A549 (cell line): ENCODE measurements at regions not wholly inside any gene's neighbourhood (a gene's known extent, or its start where the extent isn't known, plus 50 kb on each side); places are given as distances from the start of the nearest gene placed in this dataset.
A peak's percentile ranks its signal among the peaks of the same experiment; 100 is the strongest.

Experiments used
- ATAC-seq, 2 experiments: fragments of 200-7000 bp in 1 of 2; fragments of >200 bp in 1 of 2; cut with Nextera tagmentation in 1 of 2; cut with Tn5 transposase in 1 of 2; 3 replicates each; pipeline versions ENCODE4 v1.8.0 to v1.9.1; 2018 to 2020; ENCODE audit warnings: mild to moderate bottlenecking in 1 of 2, moderate library complexity in 1 of 2
- CTCF ChIA-PET: fragments of 300-600 bp; sonication (Branson Sonifier 250); formaldehyde crosslinking; extraction: SDS; loops from one replicate; lab custom pipeline; 2021; ENCODE audit warnings: antibody characterized with exemption, inconsistent platforms; lab: Yijun Ruan, JAX
- POLR2A ChIA-PET: fragments of 350-600 bp; formaldehyde crosslinking; extraction: SDS; loops from one replicate; lab custom pipeline; 2021; ENCODE audit warnings: antibody characterized with exemption, inconsistent platforms; lab: Yijun Ruan, JAX
- DNase-seq, 2 experiments: peaks; one replicate each; pipeline versions ENCODE4 v3.0.0 to v3.0.0-alpha.2; 2011 to 2016; ENCODE audit warnings: low read depth in 1 of 2, low spot score in 1 of 2
- FAIRE-seq: peaks from 2 replicates; lab custom pipeline; 2011; peaks lifted over from hg19 to GRCh38; lab: Jason Lieb, UNC
- H3K27ac ChIP-seq, 2 experiments: fragments of >200 bp; sonication (Bioruptor Twin); formaldehyde crosslinking; 3 replicates each; pipeline ENCODE4 v1.5.1; 2016 to 2017
- H3K4me1 ChIP-seq: fragments of >200 bp; sonication (Bioruptor Twin); formaldehyde crosslinking; 3 replicates; pipeline ENCODE4 v1.6.1; 2016
- H3K4me2 ChIP-seq: fragments of >200 bp; sonication (Bioruptor Twin); formaldehyde crosslinking; 3 replicates; pipeline ENCODE4 v1.6.1; 2016
- H3K4me3 ChIP-seq: fragments of >200 bp; sonication (Bioruptor Twin); formaldehyde crosslinking; 3 replicates; pipeline ENCODE4 v1.5.1; 2016
- H3K9me3 ChIP-seq: fragments of >200 bp; sonication (Bioruptor Twin); formaldehyde crosslinking; 3 replicates; pipeline ENCODE4 v1.6.1; 2016
- BCL3 ChIP-seq: fragments of >200 bp; sonication (Bioruptor Twin); formaldehyde crosslinking; IDR thresholded peaks from 3 replicates; pipeline ENCODE4 v1.6.1; 2016
- CTCF ChIP-seq: fragments of >200 bp; sonication (Bioruptor Twin); formaldehyde crosslinking; IDR thresholded peaks from 3 replicates; pipeline ENCODE4 v1.5.1; 2016
- EHMT2 ChIP-seq: fragments of 200-600 bp; sonication (generic); IDR thresholded peaks from 2 replicates; pipeline ENCODE4 v1.6.1; 2016; ENCODE audit warnings: antibody characterized with exemption, low read depth, mild to moderate bottlenecking, moderate library complexity
- FOSB ChIP-seq: fragments of 250-450 bp; sonication (Bioruptor Pico); IDR thresholded peaks from 2 replicates; pipeline ENCODE4 v1.5.0; 2020; ENCODE audit warnings: mild to moderate bottlenecking, moderate library complexity
- FOXS1 ChIP-seq: fragments of 250-450 bp; sonication (Bioruptor Pico); IDR thresholded peaks from 2 replicates; pipeline ENCODE4 v1.5.0; 2020; ENCODE audit warnings: mild to moderate bottlenecking, moderate library complexity
- HEYL ChIP-seq: fragments of 250-450 bp; sonication (Bioruptor Pico); IDR thresholded peaks from 2 replicates; pipeline ENCODE4 v1.8.0; 2021; ENCODE audit warnings: mild to moderate bottlenecking, moderate library complexity
- HMGXB4 ChIP-seq: fragments of 250-450 bp; sonication (Bioruptor Pico); IDR thresholded peaks from 2 replicates; pipeline ENCODE4 v1.5.0; 2021; ENCODE audit warnings: mild to moderate bottlenecking, moderate library complexity, borderline replicate concordance
- JUNB ChIP-seq: fragments of >200 bp; sonication (Bioruptor Twin); formaldehyde crosslinking; IDR thresholded peaks from 2 replicates; pipeline ENCODE4 v1.6.1; 2016
- KDM1A ChIP-seq: fragments of 200-600 bp; sonication (generic); IDR thresholded peaks from 2 replicates; pipeline ENCODE4 v1.6.1; 2016; ENCODE audit warnings: low read depth, mild to moderate bottlenecking
- MAFK ChIP-seq: fragments of 450-650 bp; IDR thresholded peaks from 2 replicates; pipeline ENCODE4 v1.6.1; 2014; ENCODE audit not compliant: partially characterized antibody
- MAX ChIP-seq: IDR thresholded peaks from 2 replicates; pipeline ENCODE4 v1.6.1; 2012
- NPAS2 ChIP-seq: fragments of 250-450 bp; sonication (Bioruptor Pico); IDR thresholded peaks from 2 replicates; pipeline ENCODE4 v1.8.0; 2022; ENCODE audit warnings: mild to moderate bottlenecking, moderate library complexity, borderline replicate concordance
- PHF8 ChIP-seq: fragments of 200-600 bp; sonication (generic); IDR thresholded peaks from 2 replicates; pipeline ENCODE4 v1.6.1; 2016; ENCODE audit warnings: low read depth, mild to moderate bottlenecking, antibody characterized with exemption, moderate library complexity, borderline replicate concordance
- RNF2 ChIP-seq: fragments of 200-600 bp; sonication (generic); IDR thresholded peaks from 2 replicates; pipeline ENCODE4 v1.6.1; 2016; ENCODE audit warnings: low read depth, mild to moderate bottlenecking, antibody characterized with exemption, moderate library complexity, borderline replicate concordance
- SMC3 ChIP-seq: fragments of >200 bp; sonication (Bioruptor Twin); formaldehyde crosslinking; IDR thresholded peaks from 3 replicates; pipeline ENCODE4 v1.6.1; 2018; ENCODE audit warnings: inconsistent platforms
- TFCP2L1 ChIP-seq: fragments of 250-450 bp; sonication (Bioruptor Pico); IDR thresholded peaks from 2 replicates; pipeline ENCODE4 v1.5.0; 2021; ENCODE audit warnings: mild to moderate bottlenecking
- TP53 ChIP-seq: fragments of 250-450 bp; sonication (Bioruptor Pico); IDR thresholded peaks from 2 replicates; pipeline ENCODE4 v1.5.0; 2021; ENCODE audit warnings: mild to moderate bottlenecking, moderate library complexity
- ZC3H11A ChIP-seq: fragments of 450-650 bp; IDR thresholded peaks from 2 replicates; pipeline ENCODE4 v1.6.1; 2014; ENCODE audit warnings: antibody characterized with exemption, mild to moderate bottlenecking
- WGBS: methylation state at CpG from one replicate; pipeline ENCODE4 v1.1.6; 2017; ENCODE audit errors: missing lambda C conversion rate; 5-methylcytosine and 5-hydroxymethylcytosine counted together
- TF ChIP-seq, protein P1 (sequence below): fragments of 250-450 bp; sonication (Bioruptor Pico); IDR thresholded peaks from 2 replicates; pipeline ENCODE4 v1.5.0; 2020; ENCODE audit warnings: low read depth, mild to moderate bottlenecking, moderate library complexity

DNA sequence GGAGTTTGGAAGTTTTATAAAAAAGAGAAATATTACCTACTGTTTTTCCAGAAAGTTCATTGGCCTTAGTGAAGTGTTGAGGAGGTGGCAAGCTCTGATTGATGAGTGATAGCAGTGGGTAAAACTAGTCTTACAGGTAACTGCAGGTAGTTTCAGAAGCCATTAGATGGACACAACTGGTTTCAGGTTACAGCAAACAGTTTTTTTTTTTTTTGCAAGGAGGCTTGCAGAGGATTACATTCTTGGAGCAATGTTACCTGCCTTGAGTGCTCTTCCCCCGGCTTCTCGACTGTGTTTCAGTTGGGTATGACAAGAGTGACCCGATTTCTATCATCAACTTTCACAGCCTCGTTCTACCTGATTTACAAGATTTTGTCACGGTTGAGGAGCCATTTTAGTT, 333.4 kb downstream of the YTHDC2 start:
- no peak for DNase-seq

GRCh38 chr5:113864437-113864836, 350.9 kb downstream of the YTHDC2 start:
- CTCF ChIA-PET: no interaction called here

More for the DNA sequence above, 333.4 kb downstream of the YTHDC2 start:
- ChIA-PET CTCF (no interaction called here), POLR2A (no interaction called here)
- no peak for FAIRE-seq
- Histone ChIP-seq H3K9me3 (no peaks in the 10 kb centered on the region), H3K4me1 (no peaks in the 10 kb centered on the region), H3K27ac (no peak overlapping the region)
- WGBS: 3% methylated on average over 5 of the region's 5 CpGs
- TF ChIP-seq MAFK (no peak), BCL3 (no peak)
- TF ChIP-seq, all 56 proteins: peak for 0
- no peak for ATAC-seq
- Histone ChIP-seq H3K4me2 (no peak overlapping the region), H3K4me3 (no peak overlapping the region)

DNA sequence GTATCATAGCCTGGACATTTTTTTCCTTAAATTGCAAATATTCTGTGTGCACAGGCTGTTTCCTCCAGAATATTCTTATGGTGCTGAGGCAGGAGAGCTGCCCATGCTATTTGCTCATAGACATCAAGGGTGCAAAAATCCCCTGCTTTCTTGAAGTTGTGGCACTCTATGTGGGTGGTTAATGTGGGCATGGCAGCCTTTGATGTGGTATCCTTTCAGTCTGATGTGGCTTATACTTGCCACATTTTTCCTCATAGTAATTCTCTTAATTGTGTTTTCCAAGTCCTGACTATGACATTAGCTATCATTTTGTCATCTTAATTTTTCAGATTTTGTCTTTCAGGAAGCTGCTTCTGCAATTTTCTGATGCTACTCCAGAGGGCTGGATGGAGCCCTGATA, 353.3 kb downstream of the YTHDC2 start:
- ChIA-PET CTCF (no interaction called here), POLR2A (no interaction called here)
- no peak overlapping the region for H3K4me3 ChIP-seq
- no peaks in the 10 kb centered on the region for H3K9me3 ChIP-seq
- no peak for DNase-seq
- no peak for TF ChIP-seq HMGXB4 (CRISPR knock-in tag)
- TF ChIP-seq ZC3H11A: no peak
- TF ChIP-seq JUNB: no peak
- no peak for TF ChIP-seq FOSB (CRISPR knock-in tag)
- TF ChIP-seq EHMT2: no peak
- TF ChIP-seq TP53 (CRISPR knock-in tag): no peak
- no peak for TF ChIP-seq NPAS2 (CRISPR knock-in tag)
- TF ChIP-seq TFCP2L1 (CRISPR knock-in tag): no peak
- TF ChIP-seq, protein P1, sequence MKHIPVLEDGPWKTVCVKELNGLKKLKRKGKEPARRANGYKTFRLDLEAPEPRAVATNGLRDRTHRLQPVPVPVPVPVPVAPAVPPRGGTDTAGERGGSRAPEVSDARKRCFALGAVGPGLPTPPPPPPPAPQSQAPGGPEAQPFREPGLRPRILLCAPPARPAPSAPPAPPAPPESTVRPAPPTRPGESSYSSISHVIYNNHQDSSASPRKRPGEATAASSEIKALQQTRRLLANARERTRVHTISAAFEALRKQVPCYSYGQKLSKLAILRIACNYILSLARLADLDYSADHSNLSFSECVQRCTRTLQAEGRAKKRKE (CRISPR knock-in tag): no peak
- TF ChIP-seq KDM1A: no peak
- TF ChIP-seq MAX: no peak
- TF ChIP-seq PHF8: no peak
- H3K4me1 ChIP-seq: no peaks in the 10 kb centered on the region
- no peak for ATAC-seq
- no peak overlapping the region for H3K27ac ChIP-seq
- no peak overlapping the region for H3K4me2 ChIP-seq
- no peak for FAIRE-seq

More at GRCh38 chr5:113864437-113864836, 350.9 kb downstream of the YTHDC2 start:
- FAIRE-seq (no peak), DNase-seq (no peak), ATAC-seq (no peak)
- TF ChIP-seq SMC3 (no peak), MAFK (peak; percentile 52), TP53 (CRISPR knock-in tag) (no peak), KDM1A (no peak), RNF2 (no peak), CTCF (no peak), HEYL (no peak), FOXS1 (CRISPR knock-in tag) (no peak)
- no peak overlapping the region for H3K27ac ChIP-seq
- H3K4me2 ChIP-seq: no peak overlapping the region
- no peaks in the 10 kb centered on the region for H3K4me1 ChIP-seq
- no peak overlapping the region for H3K4me3 ChIP-seq
- no peaks in the 10 kb centered on the region for H3K9me3 ChIP-seq
- POLR2A ChIA-PET: no interaction called here
